HG03571 (cell line): ENCODE measurements at regions not wholly inside any gene's neighbourhood (a gene's known extent, or its start where the extent isn't known, plus 50 kb on each side); places are given as distances from the start of the nearest gene placed in this dataset.
A peak's percentile ranks its signal among the peaks of the same experiment; 100 is the strongest.
"Not testable (repeated sequence)": the region's sequence is repeated elsewhere in the genome, so short reads cannot be mapped to it uniquely, and the experiment has no call there.

Experiments
- ATAC-seq: cut with Tn5 transposase; IDR thresholded peaks from one replicate; pipeline ENCODE4 v1.9.1; 2021; ENCODE audit not compliant: unreplicated experiment

GRCh38 chrX:124234348-124234747, 98.1 kb upstream of the TEX13D start:
- no peak for ATAC-seq

GRCh38 chrX:124238268-124238667, 94.2 kb upstream of the TEX13D start:
- no peak for ATAC-seq

GRCh38 chrX:124239324-124239723, 93.1 kb upstream of the TEX13D start:
- no peak for ATAC-seq

DNA sequence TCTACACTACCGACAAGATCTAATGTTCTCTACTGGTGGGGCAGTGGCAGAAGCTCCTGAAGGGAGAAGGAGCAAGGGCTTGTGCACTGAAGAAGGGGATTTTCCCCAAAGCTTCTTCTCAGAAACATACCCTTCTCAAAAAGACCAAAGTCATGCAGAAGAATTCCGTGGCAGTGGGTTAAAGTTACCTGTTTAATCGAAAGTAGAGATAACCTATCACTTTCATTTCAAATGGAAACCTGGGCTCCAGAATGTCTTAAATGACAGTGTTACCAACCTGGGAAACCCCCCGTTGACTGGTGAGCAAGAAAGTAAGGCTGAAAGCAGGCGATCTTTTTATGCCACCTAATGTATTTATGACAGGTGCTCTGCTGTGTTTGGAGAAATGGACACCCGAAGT, 92.5 kb upstream of the TEX13D start:
- ATAC-seq = peak; percentile 92

DNA sequence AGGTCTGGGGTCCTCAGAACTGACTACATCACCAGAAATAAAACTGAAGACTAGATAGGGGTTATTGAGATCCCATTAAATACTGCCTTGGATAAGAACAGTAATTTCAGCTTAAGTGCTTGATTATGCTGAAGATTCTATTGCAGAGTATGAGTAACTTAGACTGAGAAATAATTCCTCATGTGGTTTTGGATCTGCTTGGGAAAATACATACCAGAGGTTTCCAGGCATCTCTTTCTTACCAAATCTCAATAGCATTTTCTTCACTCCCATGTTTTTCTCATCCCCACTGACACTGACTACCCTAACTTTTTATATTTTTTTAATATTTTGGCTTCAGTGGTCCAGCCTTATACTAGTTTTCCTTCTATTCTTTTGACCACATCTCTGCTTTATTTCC, 92.0 kb upstream of the TEX13D start:
- ATAC-seq = no peak

GRCh38 chrX:124242131-124242530, 90.3 kb upstream of the TEX13D start:
- ATAC-seq = no peak

DNA sequence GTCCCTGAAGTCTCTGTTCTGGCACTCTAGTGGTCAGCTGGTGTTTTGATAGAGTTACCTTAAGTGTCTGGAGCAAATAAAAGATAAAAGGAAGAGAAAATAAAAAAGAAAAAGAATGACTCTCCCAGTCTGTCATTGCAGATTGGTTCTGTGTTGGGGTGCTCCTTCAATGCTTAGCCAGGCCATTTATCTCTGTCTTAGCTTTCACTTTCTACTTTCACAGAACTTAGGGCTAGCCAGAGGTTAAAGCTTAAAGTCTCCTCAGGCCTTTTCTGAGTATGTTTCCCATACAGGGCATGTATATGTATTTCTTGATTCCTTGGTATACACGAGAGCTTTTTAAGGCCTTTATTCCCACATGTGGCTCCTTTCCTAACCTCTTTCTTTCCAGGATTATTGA, 83.1 kb upstream of the TEX13D start:
- ATAC-seq = no peak

- no peak for ATAC-seq
Measured at GRCh38 chrX:124250835-124251437, 81.5 kb upstream of the TEX13D start.

DNA sequence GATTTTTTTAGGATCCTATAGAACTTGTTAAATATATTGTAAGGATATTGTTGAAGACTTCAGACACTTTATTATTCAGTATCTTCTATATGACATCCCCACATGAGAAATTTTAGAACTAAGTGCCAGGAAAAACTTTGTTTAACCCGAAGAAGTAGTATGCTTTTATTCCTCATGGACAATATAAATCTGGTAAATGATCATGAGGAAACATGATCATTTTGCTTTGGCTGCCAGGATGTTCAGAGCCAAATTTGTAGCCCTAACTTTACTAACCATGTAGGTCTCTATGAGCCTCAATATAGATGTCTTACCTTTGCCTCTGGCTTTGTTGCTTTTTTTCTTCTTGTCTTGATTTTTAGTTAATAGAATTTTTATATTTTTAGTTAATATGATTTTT, 77.8 kb upstream of the TEX13D start:
- ATAC-seq = no peak

GRCh38 chrX:124256216-124256615, 76.2 kb upstream of the TEX13D start:
- no peak for ATAC-seq

DNA sequence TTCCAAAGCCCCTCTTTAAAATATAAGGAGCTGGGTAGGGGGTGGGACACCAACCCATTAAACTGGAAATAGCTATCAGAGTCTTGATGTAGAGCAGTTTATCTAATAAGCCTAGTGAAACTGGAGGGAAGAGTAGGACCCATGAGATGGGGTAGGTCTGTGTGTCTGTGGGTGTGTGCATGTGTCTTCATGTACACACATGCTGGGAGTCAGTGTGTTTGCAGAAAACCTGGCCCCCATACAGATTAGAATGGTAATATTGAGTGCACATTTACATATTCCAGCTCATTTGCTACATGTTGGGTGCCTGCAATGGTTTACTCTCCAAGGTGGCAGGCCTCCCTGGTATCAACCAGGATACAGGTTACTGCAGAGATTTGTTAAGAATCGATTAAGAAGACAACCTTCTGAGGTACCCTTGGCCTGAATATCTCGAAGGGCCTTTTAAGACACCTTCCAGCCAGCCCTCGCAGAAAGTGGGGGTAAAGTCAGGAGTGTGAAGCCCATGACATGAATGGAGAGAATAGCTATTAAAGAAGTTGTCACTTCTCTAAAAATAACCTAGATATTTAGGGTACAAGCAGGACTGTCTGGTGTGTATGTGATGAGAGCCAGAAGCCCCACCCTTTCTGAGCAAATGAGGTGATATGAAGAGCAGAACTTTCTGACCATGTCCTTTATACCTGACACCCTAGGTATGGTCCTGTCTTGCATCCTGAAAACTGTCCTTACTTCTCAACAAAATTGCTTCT, 75.7 kb upstream of the TEX13D start:
- ATAC-seq = no peak

- ATAC-seq = no peak
Measured at GRCh38 chrX:124257924-124258702, 74.3 kb upstream of the TEX13D start.

DNA sequence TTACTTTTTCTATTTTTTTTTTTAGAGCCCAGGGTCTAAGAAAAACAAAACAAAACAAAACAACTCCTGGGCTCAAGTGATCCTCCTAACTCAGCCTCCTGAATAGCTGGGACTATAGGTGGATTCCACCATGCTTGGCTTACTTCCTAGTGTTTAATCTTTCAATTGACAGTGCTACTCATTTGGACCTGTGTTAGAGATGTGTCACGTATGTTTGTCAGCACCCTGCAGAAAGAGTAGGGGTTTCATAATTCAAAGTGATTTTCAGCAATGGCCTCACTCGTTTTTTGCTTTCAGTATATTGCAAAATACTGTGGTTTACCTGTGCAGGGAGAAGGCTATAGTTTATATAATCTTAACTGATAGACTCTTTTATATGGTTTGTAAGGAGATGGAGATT, 71.6 kb upstream of the TEX13D start:
- no peak for ATAC-seq

- ATAC-seq = no peak
Measured at GRCh38 chrX:124263743-124264142, 68.7 kb upstream of the TEX13D start.

GRCh38 chrX:124268099-124268498, 64.4 kb upstream of the TEX13D start:
- no peak for ATAC-seq

- ATAC-seq = no peak
Measured at GRCh38 chrX:124269881-124270280, 62.6 kb upstream of the TEX13D start.

GRCh38 chrX:124271599-124271998, 60.9 kb upstream of the TEX13D start:
- not testable (repeated sequence) for ATAC-seq

GRCh38 chrX:124272370-124272982, 60.0 kb upstream of the TEX13D start:
- ATAC-seq = no peak

DNA sequence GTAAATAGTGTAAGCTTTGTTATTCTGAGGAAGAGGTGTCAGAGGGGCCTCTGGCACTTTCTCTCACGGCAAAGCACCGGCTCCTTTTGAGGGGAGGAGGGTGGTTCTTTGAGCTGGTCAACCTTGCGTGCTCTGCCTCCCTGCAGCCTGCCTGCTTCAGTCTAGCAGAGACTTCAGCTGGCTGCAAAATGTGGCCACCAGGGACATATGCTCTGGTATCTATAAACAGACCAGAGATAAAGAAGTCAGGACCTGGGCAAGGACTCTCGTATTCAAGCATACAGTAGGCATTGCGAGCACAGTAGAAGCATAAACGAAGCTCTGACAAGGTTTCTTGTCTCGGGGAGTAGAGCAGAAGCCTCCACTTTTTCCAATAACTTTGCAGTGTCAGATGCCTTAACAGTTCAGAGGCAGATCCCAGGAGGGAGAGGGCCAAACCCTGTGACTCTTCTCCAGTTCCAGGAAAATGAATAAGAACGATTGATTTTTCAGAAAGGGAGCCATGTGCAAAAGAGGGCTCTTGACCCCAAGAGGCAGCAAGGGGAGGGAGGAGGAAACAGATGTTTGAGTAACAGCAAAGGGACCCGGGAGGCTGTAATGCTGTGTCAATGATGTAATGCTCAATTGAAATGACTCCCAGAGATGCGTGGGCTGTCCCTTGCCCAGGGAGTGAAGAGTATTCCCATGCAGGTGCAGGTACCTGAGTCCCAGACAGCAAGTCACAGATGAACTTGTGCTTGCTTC, 57.9 kb upstream of the TEX13D start:
- ATAC-seq = no peak

- ATAC-seq = no peak
Measured at GRCh38 chrX:124275182-124275894, 57.1 kb upstream of the TEX13D start.
